ENCODE measurements at regions not wholly inside any gene's neighbourhood (a gene's known extent, or its start where the extent isn't known, plus 50 kb on each side); places are given as distances from the start of the nearest gene placed in this dataset.

GRCh38 chr3:77917225-77917624 lies 877.3 kb downstream of the ROBO2 start:
- Histone ChIP-seq H3K36me3 (no peaks in the 10 kb centered on the region), H3K27me3 (ENCODE audit: insufficient read depth, low read depth, severe bottlenecking) (no peaks in the 10 kb centered on the region), H3K27ac (no peak overlapping the region), H3K4me3 (ENCODE audit: low read depth, low read length) (no peak overlapping the region), H3K9me3 (ENCODE audit: severe bottlenecking) (no peaks in the 10 kb centered on the region)
- no peak for TF ChIP-seq CTCF (IDR thresholded peaks at IDR 0.05; ENCODE audit: low read depth, low read length)
- no peak for DNase-seq

GRCh38 chr3:77919244-77919643 lies 879.3 kb downstream of the ROBO2 start:
- Histone ChIP-seq H3K36me3 (no peaks in the 10 kb centered on the region), H3K9me3 (ENCODE audit: severe bottlenecking) (no peaks in the 10 kb centered on the region), H3K27me3 (ENCODE audit: insufficient read depth, low read depth, severe bottlenecking) (no peaks in the 10 kb centered on the region), H3K4me3 (ENCODE audit: low read depth, low read length) (no peak overlapping the region), H3K27ac (no peak overlapping the region)
- no peak for DNase-seq
- no peak for TF ChIP-seq CTCF (IDR thresholded peaks at IDR 0.05; ENCODE audit: low read depth, low read length)

GRCh38 chr3:77931255-77932009 lies 891.5 kb downstream of the ROBO2 start:
- Histone ChIP-seq H3K27me3 (ENCODE audit: insufficient read depth, low read depth, severe bottlenecking) (no peaks in the 10 kb centered on the region), H3K27ac (no peak overlapping the region), H3K9me3 (ENCODE audit: severe bottlenecking) (no peaks in the 10 kb centered on the region), H3K36me3 (no peaks in the 10 kb centered on the region), H3K4me3 (ENCODE audit: low read depth, low read length) (no peak overlapping the region)
- TF ChIP-seq CTCF (IDR thresholded peaks at IDR 0.05; ENCODE audit: low read depth, low read length), result no peak
- no peak for DNase-seq

- DNase-seq, result no peak
- Histone ChIP-seq H3K4me3 (ENCODE audit: low read depth, low read length) (no peak overlapping the region), H3K27ac (no peak overlapping the region), H3K36me3 (no peaks in the 10 kb centered on the region), H3K27me3 (ENCODE audit: insufficient read depth, low read depth, severe bottlenecking) (no peaks in the 10 kb centered on the region), H3K9me3 (ENCODE audit: severe bottlenecking) (no peaks in the 10 kb centered on the region)
- no peak for TF ChIP-seq CTCF (IDR thresholded peaks at IDR 0.05; ENCODE audit: low read depth, low read length)
Observed at GRCh38 chr3:77932926-77933325, 893.0 kb downstream of the ROBO2 start.

- no peak for DNase-seq
- no peak for TF ChIP-seq CTCF (IDR thresholded peaks at IDR 0.05; ENCODE audit: low read depth, low read length)
- Histone ChIP-seq H3K27me3 (ENCODE audit: insufficient read depth, low read depth, severe bottlenecking) (no peaks in the 10 kb centered on the region), H3K27ac (no peak overlapping the region), H3K9me3 (ENCODE audit: severe bottlenecking) (no peaks in the 10 kb centered on the region), H3K36me3 (no peaks in the 10 kb centered on the region), H3K4me3 (ENCODE audit: low read depth, low read length) (no peak overlapping the region)
Observed at GRCh38 chr3:77933926-77934325, 894.0 kb downstream of the ROBO2 start.

- Histone ChIP-seq H3K27me3 (ENCODE audit: insufficient read depth, low read depth, severe bottlenecking) (no peaks in the 10 kb centered on the region), H3K4me3 (ENCODE audit: low read depth, low read length) (no peak overlapping the region), H3K27ac (no peak overlapping the region), H3K36me3 (no peaks in the 10 kb centered on the region), H3K9me3 (ENCODE audit: severe bottlenecking) (no peaks in the 10 kb centered on the region)
- no peak for DNase-seq
- TF ChIP-seq CTCF (IDR thresholded peaks at IDR 0.05; ENCODE audit: low read depth, low read length), result no peak
Observed at GRCh38 chr3:77935418-77935817, 895.5 kb downstream of the ROBO2 start.
